SK-N-SH (cell line): ENCODE measurements at regions not wholly inside any gene's neighbourhood (a gene's known extent, or its start where the extent isn't known, plus 50 kb on each side); places are given as distances from the start of the nearest gene placed in this dataset.

Experiments
- POLR2AphosphoS5 ChIP-seq: IDR thresholded peaks from 2 replicates; pipeline ENCODE4 v1.6.1; 2012; ENCODE audit warnings: low read depth, low read length
- RXRA ChIP-seq: IDR thresholded peaks from 2 replicates; pipeline ENCODE4 v1.4.0; 2012; ENCODE audit warnings: low read depth, mild to moderate bottlenecking, borderline replicate concordance
- SIN3A ChIP-seq: IDR thresholded peaks from 2 replicates; pipeline ENCODE4 v1.6.1; 2012; ENCODE audit warnings: low read depth, mild to moderate bottlenecking, low read length, moderate library complexity, borderline replicate concordance
- SMC3 ChIP-seq: IDR thresholded peaks from 2 replicates; pipeline ENCODE4 v1.6.1; 2012; ENCODE audit warnings: low read depth, low read length, improper control_type of control experiment
- TF ChIP-seq, protein P1 (sequence below): fragments of 200-600 bp; sonication (generic); IDR thresholded peaks from 2 replicates; pipeline ENCODE4 v1.6.1; 2017; ENCODE audit warnings: antibody characterized with exemption, mild to moderate bottlenecking, moderate library complexity
- TF ChIP-seq, protein P2 (sequence below): IDR thresholded peaks from 2 replicates; pipeline ENCODE4 v1.4.0; 2012; ENCODE audit warnings: low read depth

DNA sequence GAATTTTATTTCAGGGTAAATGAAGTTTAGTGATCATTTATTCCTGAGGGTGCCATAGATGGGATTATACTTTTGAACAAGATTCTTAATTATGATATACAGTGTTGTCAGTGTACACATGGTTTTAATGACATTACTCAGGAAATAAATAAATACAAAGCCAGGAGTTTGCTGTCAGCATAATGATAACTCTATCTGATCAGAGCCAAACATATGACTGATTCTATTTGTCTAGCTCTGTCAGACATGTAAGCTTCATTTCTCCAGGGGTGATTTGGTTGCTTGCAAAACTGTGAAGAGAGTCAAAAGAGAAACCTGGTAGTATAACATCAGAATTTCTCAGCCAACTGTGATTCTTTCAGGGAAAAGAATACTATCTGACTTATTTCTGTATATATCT is 1425.8 kb upstream of the C9orf72 start:
- TF ChIP-seq SIN3A (no peak), RXRA (no peak), SMC3 (no peak), POLR2AphosphoS5 (no peak)
- TF ChIP-seq, protein P1, sequence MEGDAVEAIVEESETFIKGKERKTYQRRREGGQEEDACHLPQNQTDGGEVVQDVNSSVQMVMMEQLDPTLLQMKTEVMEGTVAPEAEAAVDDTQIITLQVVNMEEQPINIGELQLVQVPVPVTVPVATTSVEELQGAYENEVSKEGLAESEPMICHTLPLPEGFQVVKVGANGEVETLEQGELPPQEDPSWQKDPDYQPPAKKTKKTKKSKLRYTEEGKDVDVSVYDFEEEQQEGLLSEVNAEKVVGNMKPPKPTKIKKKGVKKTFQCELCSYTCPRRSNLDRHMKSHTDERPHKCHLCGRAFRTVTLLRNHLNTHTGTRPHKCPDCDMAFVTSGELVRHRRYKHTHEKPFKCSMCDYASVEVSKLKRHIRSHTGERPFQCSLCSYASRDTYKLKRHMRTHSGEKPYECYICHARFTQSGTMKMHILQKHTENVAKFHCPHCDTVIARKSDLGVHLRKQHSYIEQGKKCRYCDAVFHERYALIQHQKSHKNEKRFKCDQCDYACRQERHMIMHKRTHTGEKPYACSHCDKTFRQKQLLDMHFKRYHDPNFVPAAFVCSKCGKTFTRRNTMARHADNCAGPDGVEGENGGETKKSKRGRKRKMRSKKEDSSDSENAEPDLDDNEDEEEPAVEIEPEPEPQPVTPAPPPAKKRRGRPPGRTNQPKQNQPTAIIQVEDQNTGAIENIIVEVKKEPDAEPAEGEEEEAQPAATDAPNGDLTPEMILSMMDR, result no peak
- TF ChIP-seq, protein P2, sequence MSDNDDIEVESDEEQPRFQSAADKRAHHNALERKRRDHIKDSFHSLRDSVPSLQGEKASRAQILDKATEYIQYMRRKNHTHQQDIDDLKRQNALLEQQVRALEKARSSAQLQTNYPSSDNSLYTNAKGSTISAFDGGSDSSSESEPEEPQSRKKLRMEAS, result no peak
